ENCODE measurements at regions not wholly inside any gene's neighbourhood (a gene's known extent, or its start where the extent isn't known, plus 50 kb on each side); places are given as distances from the start of the nearest gene placed in this dataset.

DNA sequence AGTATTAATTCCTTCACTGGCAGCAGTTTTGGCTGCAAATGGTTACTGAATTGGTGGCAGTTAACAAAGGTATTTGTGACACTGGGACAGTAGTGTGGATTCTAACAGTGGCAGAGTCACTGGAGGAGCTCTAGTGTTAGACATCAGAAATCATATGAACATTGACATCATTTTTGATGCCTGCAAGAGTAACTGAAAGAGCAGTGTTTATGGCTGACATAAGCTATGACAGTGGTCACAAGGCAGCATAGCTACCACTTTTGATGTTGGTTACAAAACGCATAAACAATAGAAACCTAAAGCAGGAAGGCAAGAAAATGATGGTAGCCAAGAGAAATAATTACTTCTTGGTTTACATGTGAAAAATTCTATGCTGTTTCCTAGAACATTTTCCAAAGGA is 326.7 kb upstream of the MAN1A1 start (continued):
- TF ChIP-seq, protein P1, sequence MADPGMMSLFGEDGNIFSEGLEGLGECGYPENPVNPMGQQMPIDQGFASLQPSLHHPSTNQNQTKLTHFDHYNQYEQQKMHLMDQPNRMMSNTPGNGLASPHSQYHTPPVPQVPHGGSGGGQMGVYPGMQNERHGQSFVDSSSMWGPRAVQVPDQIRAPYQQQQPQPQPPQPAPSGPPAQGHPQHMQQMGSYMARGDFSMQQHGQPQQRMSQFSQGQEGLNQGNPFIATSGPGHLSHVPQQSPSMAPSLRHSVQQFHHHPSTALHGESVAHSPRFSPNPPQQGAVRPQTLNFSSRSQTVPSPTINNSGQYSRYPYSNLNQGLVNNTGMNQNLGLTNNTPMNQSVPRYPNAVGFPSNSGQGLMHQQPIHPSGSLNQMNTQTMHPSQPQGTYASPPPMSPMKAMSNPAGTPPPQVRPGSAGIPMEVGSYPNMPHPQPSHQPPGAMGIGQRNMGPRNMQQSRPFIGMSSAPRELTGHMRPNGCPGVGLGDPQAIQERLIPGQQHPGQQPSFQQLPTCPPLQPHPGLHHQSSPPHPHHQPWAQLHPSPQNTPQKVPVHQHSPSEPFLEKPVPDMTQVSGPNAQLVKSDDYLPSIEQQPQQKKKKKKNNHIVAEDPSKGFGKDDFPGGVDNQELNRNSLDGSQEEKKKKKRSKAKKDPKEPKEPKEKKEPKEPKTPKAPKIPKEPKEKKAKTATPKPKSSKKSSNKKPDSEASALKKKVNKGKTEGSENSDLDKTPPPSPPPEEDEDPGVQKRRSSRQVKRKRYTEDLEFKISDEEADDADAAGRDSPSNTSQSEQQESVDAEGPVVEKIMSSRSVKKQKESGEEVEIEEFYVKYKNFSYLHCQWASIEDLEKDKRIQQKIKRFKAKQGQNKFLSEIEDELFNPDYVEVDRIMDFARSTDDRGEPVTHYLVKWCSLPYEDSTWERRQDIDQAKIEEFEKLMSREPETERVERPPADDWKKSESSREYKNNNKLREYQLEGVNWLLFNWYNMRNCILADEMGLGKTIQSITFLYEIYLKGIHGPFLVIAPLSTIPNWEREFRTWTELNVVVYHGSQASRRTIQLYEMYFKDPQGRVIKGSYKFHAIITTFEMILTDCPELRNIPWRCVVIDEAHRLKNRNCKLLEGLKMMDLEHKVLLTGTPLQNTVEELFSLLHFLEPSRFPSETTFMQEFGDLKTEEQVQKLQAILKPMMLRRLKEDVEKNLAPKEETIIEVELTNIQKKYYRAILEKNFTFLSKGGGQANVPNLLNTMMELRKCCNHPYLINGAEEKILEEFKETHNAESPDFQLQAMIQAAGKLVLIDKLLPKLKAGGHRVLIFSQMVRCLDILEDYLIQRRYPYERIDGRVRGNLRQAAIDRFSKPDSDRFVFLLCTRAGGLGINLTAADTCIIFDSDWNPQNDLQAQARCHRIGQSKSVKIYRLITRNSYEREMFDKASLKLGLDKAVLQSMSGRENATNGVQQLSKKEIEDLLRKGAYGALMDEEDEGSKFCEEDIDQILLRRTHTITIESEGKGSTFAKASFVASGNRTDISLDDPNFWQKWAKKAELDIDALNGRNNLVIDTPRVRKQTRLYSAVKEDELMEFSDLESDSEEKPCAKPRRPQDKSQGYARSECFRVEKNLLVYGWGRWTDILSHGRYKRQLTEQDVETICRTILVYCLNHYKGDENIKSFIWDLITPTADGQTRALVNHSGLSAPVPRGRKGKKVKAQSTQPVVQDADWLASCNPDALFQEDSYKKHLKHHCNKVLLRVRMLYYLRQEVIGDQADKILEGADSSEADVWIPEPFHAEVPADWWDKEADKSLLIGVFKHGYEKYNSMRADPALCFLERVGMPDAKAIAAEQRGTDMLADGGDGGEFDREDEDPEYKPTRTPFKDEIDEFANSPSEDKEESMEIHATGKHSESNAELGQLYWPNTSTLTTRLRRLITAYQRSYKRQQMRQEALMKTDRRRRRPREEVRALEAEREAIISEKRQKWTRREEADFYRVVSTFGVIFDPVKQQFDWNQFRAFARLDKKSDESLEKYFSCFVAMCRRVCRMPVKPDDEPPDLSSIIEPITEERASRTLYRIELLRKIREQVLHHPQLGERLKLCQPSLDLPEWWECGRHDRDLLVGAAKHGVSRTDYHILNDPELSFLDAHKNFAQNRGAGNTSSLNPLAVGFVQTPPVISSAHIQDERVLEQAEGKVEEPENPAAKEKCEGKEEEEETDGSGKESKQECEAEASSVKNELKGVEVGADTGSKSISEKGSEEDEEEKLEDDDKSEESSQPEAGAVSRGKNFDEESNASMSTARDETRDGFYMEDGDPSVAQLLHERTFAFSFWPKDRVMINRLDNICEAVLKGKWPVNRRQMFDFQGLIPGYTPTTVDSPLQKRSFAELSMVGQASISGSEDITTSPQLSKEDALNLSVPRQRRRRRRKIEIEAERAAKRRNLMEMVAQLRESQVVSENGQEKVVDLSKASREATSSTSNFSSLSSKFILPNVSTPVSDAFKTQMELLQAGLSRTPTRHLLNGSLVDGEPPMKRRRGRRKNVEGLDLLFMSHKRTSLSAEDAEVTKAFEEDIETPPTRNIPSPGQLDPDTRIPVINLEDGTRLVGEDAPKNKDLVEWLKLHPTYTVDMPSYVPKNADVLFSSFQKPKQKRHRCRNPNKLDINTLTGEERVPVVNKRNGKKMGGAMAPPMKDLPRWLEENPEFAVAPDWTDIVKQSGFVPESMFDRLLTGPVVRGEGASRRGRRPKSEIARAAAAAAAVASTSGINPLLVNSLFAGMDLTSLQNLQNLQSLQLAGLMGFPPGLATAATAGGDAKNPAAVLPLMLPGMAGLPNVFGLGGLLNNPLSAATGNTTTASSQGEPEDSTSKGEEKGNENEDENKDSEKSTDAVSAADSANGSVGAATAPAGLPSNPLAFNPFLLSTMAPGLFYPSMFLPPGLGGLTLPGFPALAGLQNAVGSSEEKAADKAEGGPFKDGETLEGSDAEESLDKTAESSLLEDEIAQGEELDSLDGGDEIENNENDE (IDR thresholded peaks at IDR 0.05; ENCODE audit: insufficient replicate concordance, low read length): no peak
